D341Med (cell line): ENCODE measurements at regions not wholly inside any gene's neighbourhood (a gene's known extent, or its start where the extent isn't known, plus 50 kb on each side); places are given as distances from the start of the nearest gene placed in this dataset.
A peak's percentile ranks its signal among the peaks of the same experiment; 100 is the strongest.

ENCODE experiments used
- DNase-seq: peaks from one replicate; pipeline ENCODE4 v3.0.0; 2012; ENCODE audit warnings: low spot score

DNA sequence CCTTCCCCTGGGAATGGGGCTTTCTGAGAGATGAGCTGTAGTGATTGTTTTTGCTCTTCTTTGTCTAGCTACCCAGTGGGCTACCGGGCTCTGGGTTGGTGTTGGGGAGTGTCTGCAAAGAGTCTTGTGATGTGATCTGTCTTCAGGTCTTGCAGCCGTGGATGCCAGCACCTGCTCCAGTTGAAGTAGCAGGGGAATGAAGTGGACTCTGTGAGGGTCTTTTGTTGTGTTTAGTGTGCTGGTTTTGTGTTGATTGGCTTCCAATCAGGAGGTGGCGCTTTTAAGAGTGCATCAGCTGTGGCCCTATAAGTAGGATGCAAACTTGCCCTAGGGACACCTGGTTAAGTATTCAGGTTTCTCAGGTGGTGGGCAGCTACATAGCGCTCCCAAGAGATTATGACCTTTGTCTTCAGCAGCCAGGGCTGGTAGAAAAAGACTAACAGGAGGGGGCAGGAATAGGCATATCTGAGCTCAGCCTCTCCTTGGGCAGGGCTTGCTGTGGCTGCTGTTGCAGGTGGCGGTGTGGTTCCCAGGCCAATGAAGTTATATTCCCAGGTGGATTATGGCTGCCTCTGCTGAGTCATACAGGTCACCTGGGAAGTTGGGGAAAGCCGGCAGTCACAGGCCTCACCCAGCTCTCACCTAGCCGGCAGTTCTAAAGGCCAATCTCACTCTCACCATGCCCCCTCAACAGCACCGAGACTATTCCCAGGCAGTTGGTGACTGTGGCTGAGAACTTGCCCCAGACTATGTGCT is 315.7 kb upstream of the C11orf87 start:
- no peak for DNase-seq

DNA sequence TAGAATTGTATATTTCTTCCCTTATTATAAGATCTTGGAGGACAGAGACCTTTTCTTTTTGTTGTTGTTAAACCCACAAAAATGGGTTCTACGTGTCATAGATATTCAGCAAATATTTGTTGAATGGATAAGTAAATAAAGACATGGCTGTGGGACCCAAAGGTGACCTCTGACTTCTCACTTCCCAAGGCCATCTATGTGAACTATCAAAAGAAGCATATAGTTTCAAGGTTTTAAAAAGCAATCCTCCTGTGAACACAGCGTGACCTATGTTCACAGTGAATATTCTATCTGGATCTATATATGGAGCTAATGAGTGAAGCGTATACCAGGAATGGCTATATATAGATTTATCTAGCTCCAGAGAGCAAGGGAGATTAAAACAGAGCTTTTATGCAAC is 312.8 kb upstream of the C11orf87 start:
- no peak for DNase-seq

DNA sequence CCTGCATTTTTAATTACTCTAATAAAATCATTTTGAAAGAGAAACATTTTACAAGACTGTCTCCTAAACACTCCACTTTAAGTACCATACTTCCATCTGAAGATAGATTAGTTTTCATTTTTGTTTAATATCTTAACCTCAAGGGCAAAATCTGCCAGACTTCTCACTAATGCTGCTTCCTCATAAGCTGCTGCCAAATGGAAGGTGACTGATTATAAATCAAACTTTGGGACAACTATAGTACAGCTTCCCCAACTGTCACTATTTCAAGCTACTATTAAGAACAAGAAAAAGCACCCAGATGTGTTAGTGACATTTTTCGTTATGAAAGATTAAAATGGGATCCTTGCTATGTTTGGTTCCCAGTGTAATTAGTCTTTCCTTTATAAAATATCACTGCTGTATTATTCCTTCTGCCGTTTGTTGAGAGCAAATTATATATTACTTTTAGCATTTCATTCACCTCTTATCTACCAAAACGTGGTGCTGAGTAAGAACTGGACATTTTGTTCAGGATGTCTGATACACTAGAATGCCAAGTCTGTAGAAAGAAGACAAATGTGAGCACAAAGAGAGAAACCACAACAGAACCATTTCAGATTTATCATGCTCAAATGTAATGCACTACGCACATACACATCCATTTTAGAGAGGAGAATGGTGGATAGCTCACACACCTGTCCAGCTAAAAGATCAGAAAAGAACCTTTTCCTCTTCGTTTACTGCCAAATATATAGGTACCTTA is 312.2 kb upstream of the C11orf87 start:
- no peak for DNase-seq

DNA sequence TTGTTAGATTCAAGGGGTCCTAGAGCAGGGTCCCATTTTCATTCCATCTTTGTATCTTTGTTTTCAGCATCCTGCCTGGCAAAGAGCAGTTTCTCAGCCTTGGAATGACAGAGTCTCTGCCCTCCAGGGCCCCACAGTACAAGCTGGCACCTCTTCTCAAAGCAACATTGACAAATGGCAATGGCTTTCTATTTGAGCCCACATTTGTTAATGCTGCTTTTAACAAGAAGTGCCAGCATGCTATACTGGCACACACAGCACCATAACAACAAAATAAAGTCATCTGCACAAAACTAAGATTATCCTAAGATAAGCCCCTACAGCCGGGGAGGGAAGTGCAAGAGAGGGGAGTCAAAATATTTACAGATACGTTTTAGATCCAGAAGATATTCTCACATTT is 309.7 kb upstream of the C11orf87 start:
- DNase-seq, result no peak

DNA sequence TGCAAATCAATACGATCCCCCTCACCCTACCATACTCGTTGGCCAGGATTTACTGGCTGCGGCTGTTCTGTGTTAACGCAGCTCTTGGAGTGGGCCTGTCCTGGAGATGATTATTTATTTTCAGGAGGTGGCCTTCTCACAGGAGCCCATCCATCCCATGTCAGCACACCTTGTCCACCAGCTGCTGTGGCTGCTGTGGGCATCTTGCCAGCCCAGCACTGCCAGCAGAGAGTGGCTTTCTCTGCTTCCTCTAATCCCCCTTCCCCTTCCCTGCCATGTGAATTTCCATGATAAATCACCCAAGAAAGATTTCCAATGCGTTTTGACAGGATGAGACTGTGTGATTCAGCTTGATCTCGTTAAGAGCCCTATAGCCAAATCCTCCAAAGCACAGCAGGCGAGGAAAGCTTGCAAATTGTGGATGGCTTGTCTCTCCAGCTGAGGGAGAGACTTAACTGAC is 309.1 kb upstream of the C11orf87 start:
- DNase-seq, result peak; percentile 66

DNA sequence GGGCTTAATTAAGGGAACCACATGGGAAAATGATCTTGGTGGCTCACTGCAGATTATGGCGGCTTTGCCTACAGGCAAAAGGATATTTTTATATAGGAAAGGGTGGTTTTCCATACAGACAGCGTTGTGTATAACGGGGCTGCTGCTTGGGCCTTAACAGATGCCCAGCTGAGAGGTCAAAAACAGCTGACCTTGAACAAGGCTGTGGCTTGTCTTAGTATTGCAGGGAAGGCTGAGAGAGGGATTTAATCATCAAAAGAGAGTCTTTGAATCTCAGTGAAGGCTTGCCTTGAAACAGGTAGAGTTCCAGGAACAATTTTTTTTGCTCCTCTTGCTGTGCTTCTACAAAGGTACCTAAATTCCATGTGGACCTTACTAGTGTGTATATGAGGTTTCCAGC is 301.6 kb upstream of the C11orf87 start:
- no peak for DNase-seq

DNA sequence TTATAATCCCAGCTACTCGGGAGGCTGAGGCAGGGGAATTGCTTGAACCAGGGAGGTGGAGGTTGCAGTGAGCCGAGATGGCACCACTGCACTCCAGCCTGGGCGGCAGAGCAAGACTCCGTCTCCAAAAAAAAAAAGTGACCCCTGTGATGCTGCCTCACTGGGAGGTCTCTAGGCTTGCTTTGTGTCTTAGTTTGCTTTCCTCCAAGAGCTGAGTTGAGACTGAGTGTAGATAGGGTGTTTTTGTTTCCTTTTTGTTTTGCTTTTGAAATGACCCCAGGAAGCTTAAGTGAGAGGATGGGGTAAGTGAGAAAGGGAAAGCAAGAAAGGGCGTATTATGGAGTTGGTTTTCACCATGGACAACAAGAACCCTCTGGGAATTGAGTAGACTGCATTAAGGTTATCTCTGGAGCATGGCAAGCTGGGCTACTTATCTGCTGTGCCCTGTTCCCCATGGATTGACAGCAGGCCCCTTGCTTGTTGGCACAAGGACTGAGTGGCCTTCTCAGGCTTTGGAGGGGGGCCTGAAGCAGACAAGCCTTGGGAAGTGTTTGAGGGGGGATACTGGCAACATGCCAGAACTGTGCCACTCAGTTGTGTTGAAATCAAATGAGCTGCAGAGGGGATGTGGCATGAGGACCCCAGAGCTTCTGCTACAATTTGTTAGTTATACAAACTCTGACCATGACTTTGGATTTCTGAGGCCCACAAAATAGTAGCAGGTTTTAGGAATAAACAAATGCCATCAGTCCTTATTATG is 300.6 kb upstream of the C11orf87 start:
- DNase-seq, result no peak

DNA sequence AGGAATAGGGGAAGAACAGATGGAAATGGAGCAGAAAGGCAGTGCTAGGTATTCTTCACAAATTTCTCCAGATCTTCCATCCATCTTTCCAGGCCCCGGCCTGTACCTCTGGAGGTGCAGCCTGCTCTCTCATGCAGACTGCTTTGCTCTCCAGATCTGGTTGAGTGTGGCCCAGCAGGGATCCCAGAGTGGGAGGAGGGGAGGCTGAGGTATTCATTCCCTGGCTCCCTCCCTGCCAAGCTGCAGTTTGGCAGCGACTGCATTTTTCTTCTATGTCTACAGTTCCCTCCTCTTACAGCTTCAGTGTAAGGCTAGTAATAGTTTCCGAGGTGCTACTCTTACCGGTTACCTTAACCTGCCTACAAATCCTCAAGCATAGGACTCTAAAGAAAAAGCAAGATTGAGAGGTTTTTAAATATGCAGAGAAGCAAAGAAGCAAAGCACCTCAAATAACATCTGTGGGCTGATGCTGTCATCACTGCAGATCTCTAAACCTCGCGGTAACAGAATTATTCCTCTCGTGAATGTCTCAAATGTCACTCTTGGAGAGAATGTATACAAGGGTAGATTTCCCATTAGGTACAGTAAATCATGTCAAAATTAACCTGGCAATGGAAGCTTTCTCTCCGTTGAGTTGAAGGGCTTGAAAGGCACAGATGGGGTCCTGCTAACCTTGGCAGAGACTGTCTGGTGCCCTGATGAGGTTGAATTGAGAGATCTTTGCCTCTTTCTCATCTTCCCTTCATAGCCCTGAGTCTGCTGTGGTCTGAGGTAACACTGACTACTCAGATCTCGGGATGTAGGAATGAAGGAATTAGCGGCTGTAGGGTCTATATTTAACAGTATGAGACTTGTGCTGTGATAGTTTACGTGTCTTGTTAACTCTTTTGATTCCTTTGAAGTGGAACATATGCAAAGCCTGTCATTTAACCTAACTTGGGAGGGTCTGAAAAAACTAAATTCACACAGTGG is 297.9 kb upstream of the C11orf87 start:
- no peak for DNase-seq

DNA sequence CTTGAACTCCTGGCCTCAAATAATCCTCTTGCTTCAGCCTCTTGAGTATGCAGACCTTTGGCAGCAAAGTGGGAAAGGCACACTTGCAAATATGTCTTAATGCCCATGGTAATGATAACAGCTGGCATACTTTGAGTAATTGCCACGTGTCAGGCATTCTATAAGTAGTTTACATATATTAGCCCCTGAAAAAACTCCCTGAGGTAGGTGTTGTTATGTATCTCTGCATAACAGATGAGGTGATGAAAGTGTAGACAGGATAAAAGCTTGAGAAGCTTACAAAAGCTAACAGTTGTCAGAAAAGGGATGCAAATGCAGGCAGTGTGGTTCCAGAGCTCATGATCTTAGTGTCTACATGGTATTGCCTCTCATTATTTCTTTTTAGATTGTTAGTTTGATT is 291.1 kb upstream of the C11orf87 start:
- peak; percentile 28 for DNase-seq

DNA sequence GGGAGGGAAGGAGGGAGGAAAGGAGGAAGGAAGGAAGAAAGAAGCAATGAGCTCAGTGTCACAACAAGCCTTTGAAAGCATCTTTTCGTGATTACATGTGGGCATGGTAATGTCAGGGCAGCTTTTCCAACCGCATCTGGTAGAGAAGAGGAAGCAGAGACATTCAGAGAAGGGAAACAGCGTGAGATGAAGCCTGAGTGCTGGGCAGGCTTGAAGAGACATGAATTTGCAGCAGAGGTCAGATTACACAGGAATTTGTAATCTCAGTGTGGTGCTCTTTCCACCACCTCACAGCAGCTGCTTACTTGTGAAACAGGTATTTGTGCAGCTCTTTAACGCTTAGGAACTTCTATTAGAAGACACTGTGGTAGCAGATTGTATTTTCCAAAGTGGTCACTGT is 289.5 kb upstream of the C11orf87 start:
- no peak for DNase-seq

DNA sequence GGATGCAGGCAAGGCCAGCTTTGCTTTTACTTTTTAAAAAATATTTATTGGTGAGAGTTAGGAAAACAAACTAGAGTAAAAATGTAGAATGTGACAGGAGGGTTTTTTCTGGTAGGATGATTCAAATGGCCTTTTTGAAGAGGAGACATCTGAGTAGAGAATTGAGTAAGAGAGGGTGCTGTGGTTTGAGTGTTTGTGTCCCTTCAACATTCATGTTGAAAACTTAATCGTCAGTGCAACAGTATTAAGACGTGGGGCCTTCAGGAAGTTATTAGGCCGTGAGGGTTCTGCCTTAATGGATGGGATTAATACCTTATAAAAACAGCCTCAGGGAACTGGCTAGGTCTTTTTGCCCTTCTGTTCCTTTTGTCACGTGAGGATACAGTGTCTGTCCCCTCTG is 288.8 kb upstream of the C11orf87 start:
- no peak for DNase-seq

DNA sequence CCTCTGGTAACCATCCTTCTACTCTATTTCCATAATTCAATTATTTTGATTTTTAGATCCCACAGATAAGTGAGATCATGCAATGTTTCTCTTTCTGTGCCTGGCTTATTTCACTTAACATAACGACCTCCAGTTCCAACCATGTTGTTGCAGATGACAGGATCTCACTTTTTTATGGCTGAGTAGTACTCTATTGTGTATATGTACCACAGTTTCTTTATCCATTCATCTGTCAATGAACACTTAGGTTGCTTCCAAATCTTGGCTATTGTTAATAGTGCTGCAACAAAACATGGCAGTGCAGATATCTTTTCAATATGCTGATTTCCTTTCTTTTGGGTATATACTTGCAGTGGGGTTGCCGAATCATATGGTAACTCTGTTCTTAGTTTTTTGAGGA is 286.4 kb upstream of the C11orf87 start:
- no peak for DNase-seq

DNA sequence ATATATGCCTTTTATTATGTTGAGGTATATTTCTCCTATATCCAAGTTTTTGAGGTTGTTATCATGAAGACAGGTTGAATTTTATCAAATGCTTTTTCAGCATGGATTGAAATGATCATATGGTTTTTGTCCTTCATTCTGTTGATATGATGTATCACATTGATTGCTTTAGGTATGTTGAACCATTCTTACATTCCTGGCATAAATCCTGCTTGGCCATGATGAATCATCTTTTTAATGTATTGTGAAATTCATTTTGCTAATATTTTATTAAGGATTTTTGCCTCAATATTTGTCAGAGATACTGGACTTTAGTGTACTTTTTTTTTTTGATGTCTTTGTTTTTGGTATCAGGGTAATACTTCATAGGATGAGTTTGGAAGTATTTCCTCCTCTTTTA is 283.8 kb upstream of the C11orf87 start:
- DNase-seq, result no peak

DNA sequence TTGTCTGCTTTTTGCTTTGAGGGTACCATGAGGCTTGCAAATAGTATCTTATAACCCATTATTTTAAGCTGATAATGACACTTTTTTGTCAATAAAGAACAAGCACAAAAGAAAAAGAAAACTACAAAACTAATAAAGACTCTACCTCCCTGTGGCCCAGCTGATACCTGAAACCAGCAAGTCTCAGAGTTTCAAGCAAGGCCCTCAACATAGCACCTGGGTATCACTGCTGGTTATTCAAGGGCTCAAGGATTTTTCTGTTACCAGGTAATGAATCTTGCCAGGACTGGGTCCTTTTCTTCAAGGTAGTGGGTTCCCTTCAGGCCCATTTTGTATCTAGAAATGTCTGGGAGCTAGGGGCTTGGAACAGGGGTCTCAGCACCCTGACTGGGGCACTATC is 281.6 kb upstream of the C11orf87 start:
- no peak for DNase-seq

DNA sequence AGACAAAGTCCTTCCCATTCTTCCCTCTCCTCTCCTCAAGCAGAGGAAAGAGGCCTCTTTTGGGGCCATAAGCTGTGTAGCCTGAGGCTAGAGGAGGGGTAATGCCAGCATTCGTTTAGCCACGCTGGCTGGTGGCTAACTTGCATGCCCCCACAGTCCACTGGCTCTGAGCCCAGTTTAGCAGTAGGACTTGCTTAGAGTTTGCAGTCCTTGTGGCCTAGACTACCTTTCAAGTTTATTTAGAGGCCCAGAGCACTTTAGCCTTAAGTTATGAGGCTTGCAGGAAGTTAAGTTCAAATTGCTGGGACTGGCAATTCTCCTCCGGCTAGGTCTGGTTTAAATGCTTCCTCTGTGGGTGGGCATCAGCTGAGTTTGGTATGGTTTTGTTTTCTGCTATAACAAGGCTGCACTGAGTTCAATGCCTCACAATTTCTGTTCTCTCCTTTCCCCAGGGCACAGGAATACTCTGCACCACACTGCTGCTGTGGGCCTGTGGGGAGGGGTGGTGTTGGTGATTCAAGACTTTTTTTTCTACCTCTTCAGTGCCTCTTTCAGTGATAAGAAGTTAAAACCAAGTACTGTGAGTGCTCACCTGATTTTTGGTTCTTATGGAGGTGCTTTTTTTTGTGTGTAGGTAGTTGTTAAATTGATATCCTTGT is 281.0 kb upstream of the C11orf87 start:
- DNase-seq, result no peak

DNA sequence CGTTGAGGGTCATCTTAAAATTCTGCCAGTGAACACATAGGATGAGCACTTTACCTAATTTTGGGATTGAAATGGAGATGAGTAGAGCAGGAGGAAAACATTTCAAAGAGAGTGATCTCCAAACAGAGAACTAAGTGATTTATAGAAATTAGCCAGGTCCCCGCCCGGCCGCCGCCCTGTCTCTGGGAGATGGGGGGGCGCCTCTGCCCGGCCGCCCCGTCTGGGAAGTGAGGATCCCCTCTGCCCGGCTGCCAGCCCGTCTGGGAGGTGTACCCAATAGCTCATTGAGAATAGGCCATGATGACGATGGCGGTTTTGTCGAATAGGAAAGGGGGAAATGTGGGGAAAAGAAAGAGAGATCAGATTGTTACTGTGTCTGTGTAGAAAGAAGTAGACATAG is 276.7 kb upstream of the C11orf87 start:
- no peak for DNase-seq

DNA sequence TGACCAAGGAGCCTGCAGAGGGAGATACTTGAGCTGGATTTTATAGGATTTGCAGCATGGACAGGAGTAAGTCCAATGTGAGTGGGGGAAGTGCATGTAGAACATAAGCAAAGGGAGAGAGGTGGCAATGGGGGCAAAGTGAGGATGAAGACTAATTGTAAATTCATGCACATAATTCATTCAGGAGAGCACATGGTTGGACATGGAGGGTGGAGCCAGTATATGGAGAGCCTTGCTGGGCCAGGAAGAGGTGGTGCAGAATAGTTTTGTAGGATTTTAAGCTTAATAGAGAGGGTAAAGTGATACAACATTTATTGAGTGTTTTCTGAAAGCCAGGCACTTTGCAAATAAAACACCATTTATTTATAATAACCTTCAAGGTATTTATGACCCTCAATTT is 274.3 kb upstream of the C11orf87 start:
- DNase-seq, result no peak

DNA sequence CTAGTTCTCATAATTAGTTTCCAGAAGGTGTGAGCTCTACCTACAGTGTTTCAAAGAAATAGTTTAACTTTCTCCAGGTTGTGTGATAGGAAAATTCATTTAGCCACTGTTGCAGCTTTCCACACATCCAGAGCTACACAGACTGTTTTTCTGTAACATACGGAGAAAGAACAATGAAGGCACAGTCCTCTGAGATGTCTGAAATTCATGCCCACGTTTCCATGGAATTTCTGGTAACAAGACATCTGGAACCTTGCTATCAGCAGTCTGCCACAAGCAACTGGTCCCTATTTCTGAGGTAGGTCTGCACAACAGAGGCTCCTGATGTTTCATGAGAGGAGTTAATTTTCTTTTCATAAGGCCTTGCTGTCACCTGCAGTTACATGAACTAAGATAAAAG is 273.3 kb upstream of the C11orf87 start:
- DNase-seq, result no peak

DNA sequence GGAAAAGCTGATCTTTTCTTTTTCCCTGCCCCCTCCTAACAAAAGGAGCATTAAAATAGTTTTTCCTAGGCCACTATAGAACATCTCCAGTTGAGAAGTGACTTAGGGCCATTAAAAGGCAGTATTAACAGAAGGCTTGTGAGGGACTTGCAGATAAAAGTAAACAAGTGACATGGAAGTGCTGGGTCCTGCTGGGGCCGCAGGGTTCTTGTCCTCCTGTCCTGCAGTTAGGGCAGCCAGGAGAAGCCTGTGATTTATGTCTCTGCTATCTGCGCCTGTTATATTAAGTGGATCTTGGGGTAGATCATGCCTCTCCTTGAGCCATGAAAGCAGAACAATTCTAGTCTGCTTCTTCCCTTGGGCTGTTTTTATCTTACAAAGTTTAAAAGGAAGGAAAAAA is 271.4 kb upstream of the C11orf87 start:
- no peak for DNase-seq

DNA sequence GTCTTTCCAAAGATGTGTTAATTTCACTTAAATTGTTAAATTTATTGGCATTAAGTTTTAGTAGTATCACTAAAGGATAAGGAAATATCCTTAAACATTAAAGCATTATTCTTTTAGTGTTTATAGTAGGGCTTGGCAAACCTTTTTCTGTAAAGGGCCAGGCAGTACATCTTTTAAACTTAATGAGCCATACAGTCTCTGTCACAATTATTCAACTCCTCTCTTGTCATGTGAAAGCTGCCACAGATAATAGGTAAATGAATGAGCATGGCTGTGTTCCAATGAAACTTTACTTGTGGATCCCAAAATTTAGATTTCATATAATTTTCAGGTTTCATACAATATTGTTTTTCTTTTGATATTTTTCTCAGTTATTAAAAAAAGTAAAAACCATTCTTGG is 268.2 kb upstream of the C11orf87 start:
- no peak for DNase-seq

DNA sequence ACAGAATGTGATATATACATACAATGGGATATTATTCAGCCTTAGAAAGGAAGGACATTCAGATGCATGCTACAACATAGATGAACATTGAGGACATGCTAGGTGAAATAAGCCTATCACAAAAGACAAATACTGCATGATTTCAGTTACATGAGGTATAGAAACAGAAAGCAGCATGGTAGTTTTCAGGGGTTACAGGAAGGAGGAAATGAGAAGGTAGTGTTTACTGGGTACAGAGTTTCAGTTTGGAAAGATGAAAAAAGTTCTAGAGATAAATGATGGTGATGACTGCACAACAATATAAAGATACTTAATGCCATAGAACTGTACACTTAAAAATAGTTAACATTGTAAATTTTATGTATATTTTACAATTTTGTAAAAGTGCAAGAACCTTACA is 266.7 kb upstream of the C11orf87 start:
- no peak for DNase-seq
